ENCODE measurements at regions not wholly inside any gene's neighbourhood (a gene's known extent, or its start where the extent isn't known, plus 50 kb on each side); places are given as distances from the start of the nearest gene placed in this dataset.

DNA sequence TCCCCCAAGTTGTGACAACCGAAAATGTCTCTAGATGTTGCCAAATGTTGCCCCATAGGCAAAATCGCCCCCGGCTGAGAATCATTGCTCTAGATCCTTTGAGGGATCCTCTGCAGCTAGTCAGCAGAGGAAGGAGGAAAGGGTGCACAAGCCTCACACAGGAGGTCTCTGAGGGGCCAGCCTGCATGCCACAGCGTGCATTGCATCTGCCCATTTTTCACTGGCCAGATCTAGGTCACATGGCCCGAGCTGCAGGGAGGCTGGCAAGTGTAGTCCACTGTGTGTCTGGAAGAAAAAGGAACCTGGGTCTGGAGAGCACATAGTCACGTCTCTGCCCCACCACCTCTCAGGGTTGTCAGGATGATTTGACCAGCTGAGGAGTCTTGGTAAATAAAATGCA lies 138.2 kb downstream of the CCT6B start:
- TF ChIP-seq POLR2A (IDR thresholded peaks at IDR 0.05), result no peak
- TF ChIP-seq, protein P1, sequence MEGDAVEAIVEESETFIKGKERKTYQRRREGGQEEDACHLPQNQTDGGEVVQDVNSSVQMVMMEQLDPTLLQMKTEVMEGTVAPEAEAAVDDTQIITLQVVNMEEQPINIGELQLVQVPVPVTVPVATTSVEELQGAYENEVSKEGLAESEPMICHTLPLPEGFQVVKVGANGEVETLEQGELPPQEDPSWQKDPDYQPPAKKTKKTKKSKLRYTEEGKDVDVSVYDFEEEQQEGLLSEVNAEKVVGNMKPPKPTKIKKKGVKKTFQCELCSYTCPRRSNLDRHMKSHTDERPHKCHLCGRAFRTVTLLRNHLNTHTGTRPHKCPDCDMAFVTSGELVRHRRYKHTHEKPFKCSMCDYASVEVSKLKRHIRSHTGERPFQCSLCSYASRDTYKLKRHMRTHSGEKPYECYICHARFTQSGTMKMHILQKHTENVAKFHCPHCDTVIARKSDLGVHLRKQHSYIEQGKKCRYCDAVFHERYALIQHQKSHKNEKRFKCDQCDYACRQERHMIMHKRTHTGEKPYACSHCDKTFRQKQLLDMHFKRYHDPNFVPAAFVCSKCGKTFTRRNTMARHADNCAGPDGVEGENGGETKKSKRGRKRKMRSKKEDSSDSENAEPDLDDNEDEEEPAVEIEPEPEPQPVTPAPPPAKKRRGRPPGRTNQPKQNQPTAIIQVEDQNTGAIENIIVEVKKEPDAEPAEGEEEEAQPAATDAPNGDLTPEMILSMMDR (IDR thresholded peaks at IDR 0.05), result no peak
- H3K36me3 ChIP-seq, result no peaks in the 10 kb centered on the region
- WGBS, 2 donors, result 58 to 74% methylated on average over 6 of the region's 6 CpGs
- H3K4me1 ChIP-seq, result no peaks in the 10 kb centered on the region
- no peak for DNase-seq
- H3K9me3 ChIP-seq, result no peaks in the 10 kb centered on the region
- H3K27me3 ChIP-seq, result no peaks in the 10 kb centered on the region
- no peak overlapping the region for H3K4me3 ChIP-seq (replicated peaks in 1 of 3)
- intact Hi-C loops (cut with DNase I), result no loop called here
- no peak overlapping the region for H3K27ac ChIP-seq

DNA sequence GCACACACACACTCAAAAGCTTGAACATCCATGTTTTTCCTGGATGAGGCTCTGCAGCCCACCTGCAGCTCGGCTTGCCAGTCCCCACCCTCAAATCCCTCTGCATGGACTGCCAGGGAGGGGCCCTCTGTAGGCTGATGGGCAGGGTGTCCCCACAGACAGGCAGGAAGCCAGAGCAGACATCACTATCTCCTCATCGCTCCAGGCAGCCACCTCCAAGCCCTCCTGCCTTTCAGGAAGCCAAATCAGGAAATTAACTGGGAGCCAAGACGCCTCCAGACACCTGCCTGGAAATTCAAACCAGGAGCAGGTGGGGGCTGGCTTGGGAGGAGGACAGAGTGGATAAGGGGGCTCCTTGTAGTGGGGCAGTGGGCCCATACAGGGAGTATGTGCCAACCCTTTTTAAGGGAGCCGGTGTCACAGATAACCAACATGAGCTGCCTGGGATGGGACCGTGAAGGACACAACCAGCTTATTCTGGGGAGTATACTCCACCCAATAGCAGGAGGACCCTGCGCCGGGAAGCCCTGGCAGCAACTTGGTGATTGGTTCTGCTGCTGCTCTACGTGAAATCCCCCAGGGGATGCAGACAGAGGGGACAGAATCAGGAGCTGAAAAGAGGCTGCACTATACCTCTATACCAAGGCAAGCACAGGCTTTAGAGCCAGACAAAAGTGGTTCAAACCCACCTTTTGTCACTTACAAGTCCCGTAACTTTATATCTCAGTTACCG lies 139.1 kb downstream of the CCT6B start:
- Histone ChIP-seq H3K4me3 (replicated peaks in 1 of 3) (no peak overlapping the region), H3K9me3 (no peaks in the 10 kb centered on the region), H3K27ac (no peak overlapping the region), H3K4me1 (no peaks in the 10 kb centered on the region), H3K36me3 (no peaks in the 10 kb centered on the region), H3K27me3 (no peaks in the 10 kb centered on the region)
- DNase-seq, result no peak
- intact Hi-C loops (cut with DNase I), result no loop called here
- 62 to 78% methylated on average over 10 of the region's 10 CpGs for WGBS, 2 donors
- TF ChIP-seq, protein P1 (IDR thresholded peaks at IDR 0.05), result no peak
- TF ChIP-seq POLR2A (IDR thresholded peaks at IDR 0.05), result no peak

DNA sequence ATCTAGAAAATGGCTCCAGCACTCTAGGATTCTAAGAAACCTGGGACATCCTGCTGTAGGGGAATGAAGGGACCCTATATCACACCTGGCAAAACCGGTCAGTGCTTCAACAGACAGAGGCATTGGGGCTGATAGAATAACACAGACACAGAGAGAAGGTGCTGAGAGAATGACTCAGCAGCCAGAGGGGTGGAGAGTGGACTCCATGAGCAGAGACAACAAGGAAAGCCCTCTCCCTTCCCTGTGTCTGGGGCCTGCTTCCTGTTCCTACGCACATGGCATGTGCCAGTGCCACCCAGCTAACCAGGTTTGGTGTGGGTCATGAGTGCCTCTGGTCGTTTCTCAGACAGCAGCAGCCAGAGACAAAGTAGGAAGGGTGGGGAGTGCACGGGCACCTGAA lies 140.3 kb downstream of the CCT6B start:
- 35 to 37% methylated on average over 3 to 4 of the region's 4 CpGs for WGBS, 2 donors
- intact Hi-C loops (cut with DNase I), result no loop called here
- DNase-seq, result no peak
- Histone ChIP-seq H3K4me1 (no peaks in the 10 kb centered on the region), H3K36me3 (no peaks in the 10 kb centered on the region), H3K27me3 (no peaks in the 10 kb centered on the region), H3K27ac (no peak overlapping the region), H3K9me3 (no peaks in the 10 kb centered on the region), H3K4me3 (replicated peaks in 1 of 3) (no peak overlapping the region)
- no peak for TF ChIP-seq POLR2A (IDR thresholded peaks at IDR 0.05)
- TF ChIP-seq, protein P1 (IDR thresholded peaks at IDR 0.05), result no peak

DNA sequence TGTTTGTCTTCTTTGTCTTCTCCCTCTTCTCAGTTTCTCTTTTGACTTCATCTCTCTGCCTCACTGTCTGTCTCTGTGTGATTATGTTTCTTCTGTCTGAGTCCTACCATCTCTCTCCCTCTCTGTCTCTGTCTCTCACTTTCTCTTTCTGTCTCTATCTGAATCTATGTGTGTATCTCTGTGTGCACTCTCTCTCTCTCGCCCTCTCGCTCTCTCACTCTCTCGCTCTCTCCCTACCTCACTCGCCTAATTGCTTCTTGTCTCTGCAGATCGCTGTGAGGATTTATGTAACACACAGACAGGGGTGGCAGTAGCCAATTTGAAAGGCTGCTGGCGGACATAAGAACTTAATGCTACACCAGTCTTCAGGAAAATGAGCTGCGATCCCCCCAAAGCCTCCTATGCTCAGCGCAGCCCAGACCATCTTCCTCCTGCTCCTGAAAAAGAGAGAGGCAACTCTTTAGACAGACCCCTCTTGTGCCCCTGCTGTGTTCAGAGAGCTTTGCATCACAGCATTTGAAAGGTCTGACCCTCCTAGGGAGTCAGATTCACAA lies 140.9 kb downstream of the CCT6B start:
- Histone ChIP-seq H3K36me3 (no peaks in the 10 kb centered on the region), H3K27ac (no peak overlapping the region), H3K4me1 (no peaks in the 10 kb centered on the region), H3K4me3 (replicated peaks in 1 of 3) (no peak overlapping the region), H3K9me3 (no peaks in the 10 kb centered on the region), H3K27me3 (no peaks in the 10 kb centered on the region)
- TF ChIP-seq, protein P1 (IDR thresholded peaks at IDR 0.05), result no peak
- no peak for TF ChIP-seq POLR2A (IDR thresholded peaks at IDR 0.05)
- DNase-seq, result no peak
- 57% methylated on average over 8 of the region's 8 CpGs for WGBS, 2 donors
- intact Hi-C loops (cut with DNase I), result no loop called here

DNA sequence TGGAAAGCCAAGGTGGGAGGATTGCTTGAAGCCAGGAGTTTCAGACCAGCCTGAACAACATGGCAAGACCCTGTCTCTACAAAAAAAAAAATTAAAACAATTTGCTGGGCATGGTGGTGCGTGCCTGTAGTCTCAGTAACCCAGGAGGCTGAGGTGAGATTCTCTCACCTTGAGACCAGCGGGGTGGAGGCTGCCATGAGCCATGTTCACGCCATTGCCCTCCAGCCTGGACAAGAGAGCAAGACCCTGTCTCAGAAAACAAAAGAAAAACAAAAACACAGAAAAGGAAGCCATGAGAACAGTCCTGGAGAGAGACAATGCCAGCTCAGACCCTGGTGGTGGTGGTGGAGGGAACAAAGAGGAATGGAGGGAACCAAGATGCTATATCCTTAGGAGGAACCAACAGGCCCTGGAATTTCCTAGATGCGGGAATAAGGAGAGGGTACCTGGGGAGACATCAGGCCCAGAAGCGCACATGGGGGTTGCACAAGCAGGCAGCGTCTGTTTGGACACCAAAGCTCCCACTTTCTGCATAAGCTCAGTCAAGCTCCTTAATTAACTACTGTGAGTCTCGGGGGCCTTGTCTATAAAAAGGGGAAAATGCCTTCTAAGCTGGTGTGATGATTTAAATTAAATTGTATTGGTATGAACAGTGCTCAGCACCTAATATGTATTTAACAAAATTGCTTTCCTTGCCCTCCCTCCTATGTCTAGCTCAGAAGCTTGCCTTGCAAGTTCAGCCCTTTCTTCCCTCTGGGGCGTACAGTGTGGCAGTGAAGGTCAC lies 143.8 kb downstream of the CCT6B start:
- Histone ChIP-seq H3K9me3 (no peaks in the 10 kb centered on the region), H3K27ac (no peak overlapping the region), H3K27me3 (no peaks in the 10 kb centered on the region), H3K4me1 (no peaks in the 10 kb centered on the region), H3K36me3 (no peaks in the 10 kb centered on the region), H3K4me3 (replicated peaks in 1 of 3) (no peak overlapping the region)
- 87 to 88% methylated on average over 8 of the region's 8 CpGs for WGBS, 2 donors
- TF ChIP-seq POLR2A (IDR thresholded peaks at IDR 0.05), result no peak
- TF ChIP-seq, protein P1 (IDR thresholded peaks at IDR 0.05), result no peak
- no peak for DNase-seq
- intact Hi-C loops (cut with DNase I), result no loop called here

Measured in thyroid gland (tissue), 4 donors.